ENCODE measurements at regions not wholly inside any gene's neighbourhood (a gene's known extent, or its start where the extent isn't known, plus 50 kb on each side); places are given as distances from the start of the nearest gene placed in this dataset.

- TF ChIP-seq, protein P1, sequence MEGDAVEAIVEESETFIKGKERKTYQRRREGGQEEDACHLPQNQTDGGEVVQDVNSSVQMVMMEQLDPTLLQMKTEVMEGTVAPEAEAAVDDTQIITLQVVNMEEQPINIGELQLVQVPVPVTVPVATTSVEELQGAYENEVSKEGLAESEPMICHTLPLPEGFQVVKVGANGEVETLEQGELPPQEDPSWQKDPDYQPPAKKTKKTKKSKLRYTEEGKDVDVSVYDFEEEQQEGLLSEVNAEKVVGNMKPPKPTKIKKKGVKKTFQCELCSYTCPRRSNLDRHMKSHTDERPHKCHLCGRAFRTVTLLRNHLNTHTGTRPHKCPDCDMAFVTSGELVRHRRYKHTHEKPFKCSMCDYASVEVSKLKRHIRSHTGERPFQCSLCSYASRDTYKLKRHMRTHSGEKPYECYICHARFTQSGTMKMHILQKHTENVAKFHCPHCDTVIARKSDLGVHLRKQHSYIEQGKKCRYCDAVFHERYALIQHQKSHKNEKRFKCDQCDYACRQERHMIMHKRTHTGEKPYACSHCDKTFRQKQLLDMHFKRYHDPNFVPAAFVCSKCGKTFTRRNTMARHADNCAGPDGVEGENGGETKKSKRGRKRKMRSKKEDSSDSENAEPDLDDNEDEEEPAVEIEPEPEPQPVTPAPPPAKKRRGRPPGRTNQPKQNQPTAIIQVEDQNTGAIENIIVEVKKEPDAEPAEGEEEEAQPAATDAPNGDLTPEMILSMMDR (IDR thresholded peaks at IDR 0.05), result no peak
- TF ChIP-seq POLR2A (IDR thresholded peaks at IDR 0.05), result no peak
These were observed 56.3 kb upstream of the EPHB3 start for GRCh38 chr3:184505076-184505878.
